Kidney tubule cell (primary cell): ENCODE measurements at regions not wholly inside any gene's neighbourhood (a gene's known extent, or its start where the extent isn't known, plus 50 kb on each side); places are given as distances from the start of the nearest gene placed in this dataset.
A peak's percentile ranks its signal among the peaks of the same experiment; 100 is the strongest.

ENCODE experiments used
- DNase-seq: peaks from one replicate; pipeline ENCODE4 v3.0.0-alpha.2; 2018; ENCODE audit warnings: low spot score

- DNase-seq = peak; percentile 25
Measured at GRCh38 chrX:99078301-99078700, 1331.8 kb downstream of the PCDH19 start.

- DNase-seq = no peak
Measured at GRCh38 chrX:99077099-99077498, 1333.0 kb downstream of the PCDH19 start.

GRCh38 chrX:99073551-99073950 lies 1336.5 kb downstream of the PCDH19 start:
- no peak for DNase-seq

- no peak for DNase-seq
Measured at GRCh38 chrX:99051639-99052038, 1358.4 kb downstream of the PCDH19 start.

- no peak for DNase-seq
Measured at GRCh38 chrX:99033226-99033901, 1376.7 kb downstream of the PCDH19 start.

GRCh38 chrX:99010957-99011356 lies 1399.1 kb downstream of the PCDH19 start:
- DNase-seq = no peak

GRCh38 chrX:99001286-99001685 lies 1408.8 kb downstream of the PCDH19 start:
- no peak for DNase-seq

GRCh38 chrX:98962996-98963395 lies 1447.1 kb downstream of the PCDH19 start:
- no peak for DNase-seq

- DNase-seq = no peak
Measured at GRCh38 chrX:98956014-98956413, 1454.1 kb downstream of the PCDH19 start.

GRCh38 chrX:98939456-98939855 lies 1470.6 kb downstream of the PCDH19 start:
- DNase-seq = no peak

- DNase-seq = no peak
Measured at GRCh38 chrX:98931216-98931615, 1478.9 kb downstream of the PCDH19 start.

GRCh38 chrX:98924511-98924910 lies 1485.6 kb downstream of the PCDH19 start:
- DNase-seq = no peak

- no peak for DNase-seq
Measured at GRCh38 chrX:98897191-98897590, 1512.9 kb downstream of the PCDH19 start.

GRCh38 chrX:98850639-98851038 lies 1559.4 kb downstream of the PCDH19 start:
- peak; percentile 1 for DNase-seq
